A673 (cell line): ENCODE measurements at regions not wholly inside any gene's neighbourhood (a gene's known extent, or its start where the extent isn't known, plus 50 kb on each side); places are given as distances from the start of the nearest gene placed in this dataset.

Experiments used
- BruUV-seq: library from RNA; stranded (reverse); fragments of 400-500 nt; replicated peaks from 2 replicates; lab custom pipeline; 2021; lab: Mats Ljungman, UMichigan
- CTCF ChIA-PET: fragments of 300-600 bp; sonication (Branson Sonifier 250); formaldehyde crosslinking; loops from one replicate; lab custom pipeline; 2022; ENCODE audit warnings: antibody characterized with exemption; lab: Charles Lee
- POLR2A ChIA-PET: fragments of 300-600 bp; sonication (Branson Sonifier 250); formaldehyde crosslinking; loops from one replicate; lab custom pipeline; 2022; ENCODE audit warnings: antibody characterized with exemption; ENCODE audit not compliant: low non-redundant PET; lab: Charles Lee
- DNase-seq: peaks from one replicate; pipeline ENCODE4 v3.0.0-alpha.2; 2015; ENCODE audit warnings: low spot score
- H3K27ac ChIP-seq: fragments of 200-600 bp; sonication (generic); 2 replicates; pipeline ENCODE4 v1.5.1; 2016; ENCODE audit warnings: mixed run types, low read depth, mild to moderate bottlenecking, mixed read lengths, antibody characterized with exemption, low read length; ENCODE audit not compliant: poor library complexity, severe bottlenecking
- H3K27me3 ChIP-seq: fragments of 200-600 bp; sonication (generic); replicated peaks from 2 replicates; pipeline ENCODE4 v1.6.1; 2017; ENCODE audit warnings: mixed run types, low read depth, mild to moderate bottlenecking, mixed read lengths, antibody characterized with exemption, low read length; ENCODE audit not compliant: insufficient read depth, poor library complexity
- H3K36me3 ChIP-seq: fragments of 200-600 bp; sonication (generic); 2 replicates; pipeline ENCODE4 v1.6.1; 2016; ENCODE audit warnings: mixed run types, mild to moderate bottlenecking, mixed read lengths, antibody characterized with exemption, low read length; ENCODE audit not compliant: insufficient read depth, poor library complexity, severe bottlenecking
- H3K4me1 ChIP-seq: fragments of 200-600 bp; sonication (generic); 2 replicates; pipeline ENCODE4 v1.6.1; 2017; ENCODE audit warnings: mixed run types, mild to moderate bottlenecking, mixed read lengths, antibody characterized with exemption, low read length; ENCODE audit not compliant: insufficient read depth, poor library complexity, severe bottlenecking
- H3K4me3 ChIP-seq: fragments of 200-600 bp; sonication (generic); 2 replicates; pipeline ENCODE4 v1.5.1; 2016; ENCODE audit warnings: low read depth, mixed run types, mild to moderate bottlenecking, mixed read lengths, low read length; ENCODE audit not compliant: poor library complexity, severe bottlenecking
- H3K9me3 ChIP-seq: fragments of 200-600 bp; sonication (generic); 2 replicates; pipeline ENCODE4 v1.6.1; 2016; ENCODE audit warnings: mixed run types, low read depth, mild to moderate bottlenecking, mixed read lengths, antibody characterized with exemption, low read length; ENCODE audit not compliant: poor library complexity, severe bottlenecking
- EZH2 ChIP-seq: fragments of 200-600 bp; sonication (generic); IDR thresholded peaks from 2 replicates; pipeline ENCODE4 v1.6.1; 2017; ENCODE audit warnings: borderline replicate concordance, low read depth, mild to moderate bottlenecking, mixed read lengths, antibody characterized with exemption, low read length; ENCODE audit not compliant: poor library complexity, severe bottlenecking
- intact Hi-C: fragments of 100-400 bp; cut with micrococcal nuclease; formaldehyde crosslinking; loops from one replicate; pipeline ENCODE4 v1.10.0; 2022; ENCODE audit not compliant: unreplicated experiment
- TF ChIP-seq, protein P1 (sequence below): fragments of 300-800, 200-600 bp; sonication (generic); conservative IDR thresholded peaks from 2 replicates; pipeline ENCODE4 v1.5.1; 2017; ENCODE audit warnings: low read depth, mild to moderate bottlenecking, antibody characterized with exemption, low read length, moderate library complexity, mixed read lengths

DNA sequence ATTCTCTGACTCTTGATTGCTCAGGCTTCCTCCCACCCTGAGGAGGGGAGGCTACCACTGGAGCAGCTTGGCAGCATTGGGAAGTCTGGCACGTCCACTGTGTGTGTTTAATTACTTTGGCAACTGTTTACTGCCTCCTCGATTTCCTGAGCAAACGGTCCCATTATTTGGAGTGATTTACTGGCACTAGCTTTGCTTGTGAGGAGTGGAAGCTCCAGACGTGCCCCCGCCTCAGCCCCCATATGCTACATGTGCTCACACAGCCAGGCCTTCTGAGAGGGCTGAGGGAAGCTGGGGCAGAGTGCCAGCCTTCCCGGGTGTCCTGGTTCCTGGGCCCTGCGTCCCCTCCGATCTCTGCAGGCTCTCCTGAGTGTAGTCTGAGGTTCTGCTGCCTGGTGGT, 306.2 kb downstream of the PTPRU start:
- ChIA-PET CTCF (no interaction called here), POLR2A (no interaction called here)

DNA sequence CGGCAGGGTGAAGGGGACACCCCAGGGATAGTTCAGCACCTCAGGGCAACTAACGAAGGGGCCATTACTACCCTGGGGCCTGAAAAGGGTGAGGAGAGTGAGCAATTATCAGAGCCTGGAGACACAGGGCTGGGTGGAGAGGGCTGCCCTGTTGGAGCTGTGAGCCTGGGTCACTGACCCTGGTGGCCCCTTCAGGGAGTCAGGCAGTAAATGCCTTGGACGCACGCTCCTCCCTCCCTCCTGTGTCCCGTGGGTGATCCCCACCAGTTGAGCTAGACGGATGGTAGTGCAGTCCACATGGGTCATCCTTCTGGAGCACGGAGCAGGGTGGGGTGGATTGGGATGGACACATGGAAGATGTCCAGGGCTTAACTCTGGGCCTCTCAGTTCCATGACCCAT, 305.3 kb downstream of the PTPRU start:
- no peak overlapping the region for H3K4me3 ChIP-seq
- no peaks in the 10 kb centered on the region for H3K36me3 ChIP-seq
- DNase-seq, result no peak
- no peaks in the 10 kb centered on the region for H3K4me1 ChIP-seq
- ChIA-PET CTCF (no interaction called here), POLR2A (no interaction called here)
- BruUV-seq, result no TSS peak
- H3K27ac ChIP-seq, result no peak overlapping the region
- intact Hi-C loops, result no loop called here
- H3K9me3 ChIP-seq, result no peaks in the 10 kb centered on the region
- no peak for TF ChIP-seq EZH2
- TF ChIP-seq, protein P1, sequence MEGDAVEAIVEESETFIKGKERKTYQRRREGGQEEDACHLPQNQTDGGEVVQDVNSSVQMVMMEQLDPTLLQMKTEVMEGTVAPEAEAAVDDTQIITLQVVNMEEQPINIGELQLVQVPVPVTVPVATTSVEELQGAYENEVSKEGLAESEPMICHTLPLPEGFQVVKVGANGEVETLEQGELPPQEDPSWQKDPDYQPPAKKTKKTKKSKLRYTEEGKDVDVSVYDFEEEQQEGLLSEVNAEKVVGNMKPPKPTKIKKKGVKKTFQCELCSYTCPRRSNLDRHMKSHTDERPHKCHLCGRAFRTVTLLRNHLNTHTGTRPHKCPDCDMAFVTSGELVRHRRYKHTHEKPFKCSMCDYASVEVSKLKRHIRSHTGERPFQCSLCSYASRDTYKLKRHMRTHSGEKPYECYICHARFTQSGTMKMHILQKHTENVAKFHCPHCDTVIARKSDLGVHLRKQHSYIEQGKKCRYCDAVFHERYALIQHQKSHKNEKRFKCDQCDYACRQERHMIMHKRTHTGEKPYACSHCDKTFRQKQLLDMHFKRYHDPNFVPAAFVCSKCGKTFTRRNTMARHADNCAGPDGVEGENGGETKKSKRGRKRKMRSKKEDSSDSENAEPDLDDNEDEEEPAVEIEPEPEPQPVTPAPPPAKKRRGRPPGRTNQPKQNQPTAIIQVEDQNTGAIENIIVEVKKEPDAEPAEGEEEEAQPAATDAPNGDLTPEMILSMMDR, result no peak
- H3K27me3 ChIP-seq, result peaks cover 22% of the 10 kb centered on the region

More for the DNA sequence above, 306.2 kb downstream of the PTPRU start:
- TF ChIP-seq, protein P1, result no peak
- no peak for TF ChIP-seq EZH2
- H3K4me1 ChIP-seq, result no peaks in the 10 kb centered on the region
- DNase-seq, result no peak
- H3K36me3 ChIP-seq, result no peaks in the 10 kb centered on the region
- no TSS peak for BruUV-seq
- intact Hi-C loops, result no loop called here
- peaks cover 15% of the 10 kb centered on the region for H3K27me3 ChIP-seq
- no peak overlapping the region for H3K27ac ChIP-seq
- H3K4me3 ChIP-seq, result no peak overlapping the region
- no peaks in the 10 kb centered on the region for H3K9me3 ChIP-seq

DNA sequence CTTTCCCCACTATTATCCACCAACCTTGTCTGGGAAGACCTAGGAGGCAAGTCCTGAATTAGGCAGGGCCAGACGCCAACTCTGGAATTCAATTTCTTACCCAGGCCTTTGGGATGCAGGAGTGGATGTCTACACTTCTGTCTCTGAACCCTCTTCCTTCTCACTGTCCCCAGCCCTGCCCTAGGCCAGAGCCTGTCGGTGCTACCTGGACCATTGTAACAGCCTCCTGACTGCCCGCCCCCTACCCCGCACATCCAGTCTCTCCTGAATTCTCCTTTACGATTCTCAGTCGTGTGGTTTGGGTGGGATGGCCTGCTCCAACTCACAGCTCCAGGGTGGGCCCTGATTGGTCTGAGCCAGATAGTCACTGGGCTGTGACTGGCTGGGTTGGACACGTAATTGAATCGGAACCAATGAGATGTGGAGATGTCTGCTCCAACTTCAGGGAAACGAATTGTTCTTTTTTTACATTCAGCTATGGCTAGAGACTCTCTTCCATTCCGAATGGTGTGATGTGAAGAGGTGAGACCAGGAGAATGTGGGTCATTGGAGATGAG, 304.6 kb downstream of the PTPRU start:
- no peak overlapping the region for H3K27ac ChIP-seq
- intact Hi-C loops, result no loop called here
- no peaks in the 10 kb centered on the region for H3K36me3 ChIP-seq
- no peak for DNase-seq
- no TSS peak for BruUV-seq
- no peaks in the 10 kb centered on the region for H3K9me3 ChIP-seq
- H3K27me3 ChIP-seq, result peaks cover 25% of the 10 kb centered on the region
- TF ChIP-seq, protein P1, result no peak
- TF ChIP-seq EZH2, result no peak
- POLR2A ChIA-PET, result no interaction called here
- H3K4me1 ChIP-seq, result no peaks in the 10 kb centered on the region
- CTCF ChIA-PET, result no interaction called here
- no peak overlapping the region for H3K4me3 ChIP-seq
